Body of pancreas (tissue), 4 donors: ENCODE measurements at regions not wholly inside any gene's neighbourhood (a gene's known extent, or its start where the extent isn't known, plus 50 kb on each side); places are given as distances from the start of the nearest gene placed in this dataset.

ENCODE experiments used
- ATAC-seq: fragments of 150-250 bp; one replicate; pipeline ENCODE4 v1.9.1; 2016
- DNase-seq, 4 donors: peaks; one replicate each; pipeline ENCODE4 v3.0.0-alpha.2; 2019
- H3K27ac ChIP-seq, 4 donors: fragments of 200-600 bp; sonication (generic); 1 replicate in 3 of 4; 2 replicates in 1 of 4; pipeline versions ENCODE4 v1.5.1 to v1.6.1; 2016 to 2019; ENCODE audit warnings: mild to moderate bottlenecking in 1 of 4, mixed read lengths in 1 of 4, moderate library complexity in 1 of 4
- H3K27me3 ChIP-seq, 2 donors: fragments of 200-600 bp; sonication (generic); one replicate each; pipeline ENCODE4 v1.6.0; 2016; ENCODE audit warnings: mild to moderate bottlenecking in 1 of 2
- H3K36me3 ChIP-seq, 2 donors: fragments of 200-600 bp; sonication (generic); replicated peaks in 1 of 2; 2 replicates each; pipeline ENCODE4 v1.5.1; 2016; ENCODE audit warnings: low read depth in 2 of 2; ENCODE audit not compliant: insufficient read depth in 1 of 2
- H3K4me1 ChIP-seq: fragments of 200-600 bp; sonication (generic); one replicate; pipeline ENCODE4 v1.6.0; 2016
- H3K4me3 ChIP-seq, 2 donors: fragments of 200-600 bp; sonication (generic); 1 replicate in 1 of 2; 2 replicates in 1 of 2; pipeline ENCODE4 v1.5.1; 2016 to 2019
- H3K9me3 ChIP-seq, 3 donors: fragments of 200-600 bp; sonication (generic); 1 replicate in 2 of 3; 2 replicates in 1 of 3; pipeline ENCODE4 v1.5.1; 2016
- CTCF ChIP-seq, 7 experiments: fragments of 450-650 bp in 4 of 7; fragments of 200-600 bp in 3 of 7; sonication (generic) in 3 of 7; IDR thresholded peaks; one replicate each; pipeline ENCODE4 v1.5.1; 2016 to 2019; ENCODE audit warnings: antibody characterized with exemption in 7 of 7
- POLR2A ChIP-seq, 3 donors: fragments of 450-650 bp; IDR thresholded peaks; one replicate each; pipeline ENCODE4 v1.6.1; 2016; ENCODE audit warnings: antibody characterized with exemption in 3 of 3, mild to moderate bottlenecking in 2 of 3
- WGBS, 2 donors: methylation state at CpG; one replicate each; pipeline ENCODE4 v1.1.5; 2017; 5-methylcytosine and 5-hydroxymethylcytosine counted together
- intact Hi-C: fragments of 100-400 bp; cut with DNase I; formaldehyde crosslinking; loops from one replicate; pipeline ENCODE4 v1.15.1; 2023

GRCh38 chr10:118209215-118209614 is 132.9 kb downstream of the FAM204A start:
- Histone ChIP-seq H3K9me3 (no peaks in the 10 kb centered on the region), H3K4me1 (no peaks in the 10 kb centered on the region), H3K27ac (no peak overlapping the region), H3K27me3 (no peaks in the 10 kb centered on the region), H3K36me3 (no peaks in the 10 kb centered on the region), H3K4me3 (no peak overlapping the region)
- no peak for DNase-seq
- no peak for ATAC-seq
- WGBS, 2 donors = 73 to 87% methylated on average over 4 of the region's 4 CpGs
- intact Hi-C loops = no loop called here
- TF ChIP-seq POLR2A (IDR thresholded peaks at IDR 0.05) = no peak
- no peak for TF ChIP-seq CTCF (IDR thresholded peaks at IDR 0.05)

DNA sequence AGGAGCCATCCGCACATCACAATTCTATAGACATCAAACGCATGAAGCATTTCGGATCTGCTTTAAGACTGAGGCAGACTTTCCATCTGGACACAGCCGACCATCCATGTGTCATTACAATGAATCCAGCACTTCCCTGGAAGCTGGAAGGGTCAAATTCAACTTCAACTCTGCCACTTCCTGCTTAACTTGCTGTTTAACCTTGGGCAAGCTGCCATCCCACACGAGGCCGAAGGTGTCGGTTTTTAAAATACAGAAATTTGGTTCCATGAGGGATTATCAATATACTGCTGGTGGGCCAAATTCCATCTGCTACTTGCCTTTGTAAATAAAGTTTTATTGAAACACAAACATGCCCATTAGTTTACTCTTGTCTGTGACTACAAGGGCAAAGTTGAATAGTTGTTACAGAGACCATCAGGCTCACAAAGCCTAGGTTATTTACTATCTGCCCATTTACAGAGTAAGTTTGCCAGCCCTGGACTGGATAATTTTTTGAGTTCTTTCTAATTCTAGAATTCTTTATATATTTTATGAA is 134.6 kb downstream of the FAM204A start:
- Histone ChIP-seq H3K27me3 (no peaks in the 10 kb centered on the region), H3K9me3 (no peaks in the 10 kb centered on the region), H3K4me3 (no peak overlapping the region), H3K4me1 (no peaks in the 10 kb centered on the region), H3K36me3 (no peaks in the 10 kb centered on the region), H3K27ac (no peak overlapping the region)
- intact Hi-C loops = no loop called here
- ATAC-seq (no peak), DNase-seq (no peak)
- TF ChIP-seq POLR2A (IDR thresholded peaks at IDR 0.05) = no peak
- WGBS, 2 donors = 61 to 64% methylated on average over 7 of the region's 7 CpGs

DNA sequence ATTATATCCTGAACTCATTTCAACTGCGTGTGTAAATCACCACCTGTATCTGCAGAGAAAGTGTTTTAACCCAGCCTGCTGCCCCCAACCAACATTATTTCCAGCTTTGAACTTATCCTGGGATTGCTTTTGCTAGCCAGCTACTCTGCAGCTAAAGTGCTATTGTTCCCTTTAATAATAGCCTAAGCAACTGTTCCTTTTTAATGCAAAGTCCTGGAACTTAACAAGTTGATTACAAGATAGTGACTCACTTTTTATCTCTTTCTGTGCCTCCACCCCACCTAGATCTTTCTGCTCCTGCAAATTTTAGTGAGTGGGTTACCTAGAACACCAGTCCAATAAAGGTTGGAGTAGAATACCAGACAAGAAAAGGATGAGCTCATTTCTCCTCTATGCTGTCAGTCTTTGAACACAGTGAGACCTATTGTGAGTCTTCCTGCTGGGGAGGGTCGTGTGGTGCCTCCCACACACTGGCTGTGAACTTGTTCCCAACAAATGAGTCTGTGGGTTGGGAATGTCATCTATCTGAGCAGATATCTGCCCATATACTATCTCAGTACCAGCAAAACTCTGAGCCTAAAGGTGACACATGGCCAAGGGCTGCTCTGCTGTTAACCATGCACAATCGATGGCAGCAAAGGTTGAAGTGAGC is 137.7 kb downstream of the FAM204A start:
- WGBS, 2 donors = 68 to 73% methylated on average over 3 of the region's 3 CpGs
- Histone ChIP-seq H3K27me3 (no peaks in the 10 kb centered on the region), H3K36me3 (no peaks in the 10 kb centered on the region), H3K4me3 (no peak overlapping the region), H3K4me1 (no peaks in the 10 kb centered on the region), H3K9me3 (no peaks in the 10 kb centered on the region), H3K27ac (no peak overlapping the region)
- intact Hi-C loops = no loop called here
- no peak for DNase-seq
- ATAC-seq = no peak
- no peak for TF ChIP-seq CTCF (IDR thresholded peaks at IDR 0.05)
- TF ChIP-seq POLR2A (IDR thresholded peaks at IDR 0.05) = no peak

GRCh38 chr10:118203461-118203860 is 138.7 kb downstream of the FAM204A start:
- no peak overlapping the region for H3K27ac ChIP-seq
- no peaks in the 10 kb centered on the region for H3K36me3 ChIP-seq
- H3K4me1 ChIP-seq = no peaks in the 10 kb centered on the region
- no peak overlapping the region for H3K4me3 ChIP-seq
- intact Hi-C loops = no loop called here
- no peaks in the 10 kb centered on the region for H3K9me3 ChIP-seq
- no peak for TF ChIP-seq CTCF (IDR thresholded peaks at IDR 0.05)
- DNase-seq (no peak), ATAC-seq (no peak)
- WGBS, 2 donors = 54 to 74% methylated on average over 2 of the region's 2 CpGs
- H3K27me3 ChIP-seq = no peaks in the 10 kb centered on the region

DNA sequence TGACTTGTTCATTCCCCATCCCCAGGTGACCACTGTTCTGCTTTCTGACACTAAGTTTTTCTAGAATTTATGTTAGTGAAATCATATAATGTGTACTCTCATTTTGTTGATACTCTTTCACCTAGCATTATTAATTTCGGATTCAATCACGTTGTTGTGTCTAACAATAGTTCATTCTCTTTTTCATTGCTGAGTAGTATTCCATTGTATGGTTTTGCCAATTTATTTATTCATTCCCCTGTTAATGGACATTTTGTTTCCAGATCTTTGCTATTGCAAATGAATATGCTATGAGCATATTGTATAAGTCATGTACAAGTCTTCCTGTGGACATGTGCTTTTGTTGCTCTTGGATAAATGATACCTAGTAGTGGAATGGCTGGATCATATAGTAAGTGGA is 146.4 kb downstream of the FAM204A start:
- intact Hi-C loops = no loop called here
- Histone ChIP-seq H3K36me3 (no peaks in the 10 kb centered on the region), H3K4me1 (no peaks in the 10 kb centered on the region), H3K9me3 (no peaks in the 10 kb centered on the region), H3K27me3 (no peaks in the 10 kb centered on the region), H3K27ac (no peak overlapping the region), H3K4me3 (no peak overlapping the region)
- WGBS, 2 donors = 39 to 52% methylated on average over 2 of the region's 2 CpGs
- TF ChIP-seq CTCF (IDR thresholded peaks at IDR 0.05) (no peak), POLR2A (IDR thresholded peaks at IDR 0.05) (no peak)
- DNase-seq = no peak
- ATAC-seq = no peak
